GM18868 (cell line): ENCODE measurements at regions not wholly inside any gene's neighbourhood (a gene's known extent, or its start where the extent isn't known, plus 50 kb on each side); places are given as distances from the start of the nearest gene placed in this dataset.
"Not testable (repeated sequence)": the region's sequence is repeated elsewhere in the genome, so short reads cannot be mapped to it uniquely, and the experiment has no call there.

ENCODE experiments used
- ATAC-seq: cut with Tn5 transposase; IDR thresholded peaks from one replicate; pipeline ENCODE4 v1.9.1; 2021; ENCODE audit warnings: mild to moderate bottlenecking, moderate library complexity; ENCODE audit not compliant: unreplicated experiment

DNA sequence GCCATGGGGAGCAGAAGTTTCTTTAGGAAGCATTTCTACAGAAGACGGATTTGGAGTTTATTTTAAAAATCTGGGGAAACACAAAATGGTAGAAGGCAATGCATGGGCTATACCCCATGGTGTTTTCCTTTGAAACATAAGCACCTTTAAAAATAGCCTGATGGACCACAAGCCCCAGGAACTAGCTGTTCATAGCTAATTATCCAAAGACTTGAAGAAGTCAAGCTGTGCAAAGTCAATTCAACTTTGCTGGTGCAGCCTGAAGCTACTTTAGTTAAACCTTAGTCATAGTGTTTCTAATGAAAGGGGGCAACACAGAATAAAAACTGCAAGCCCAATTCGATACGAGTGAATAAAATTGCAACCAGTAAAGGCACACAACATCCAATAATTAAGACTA is 732.5 kb downstream of the GALC start:
- no peak for ATAC-seq

DNA sequence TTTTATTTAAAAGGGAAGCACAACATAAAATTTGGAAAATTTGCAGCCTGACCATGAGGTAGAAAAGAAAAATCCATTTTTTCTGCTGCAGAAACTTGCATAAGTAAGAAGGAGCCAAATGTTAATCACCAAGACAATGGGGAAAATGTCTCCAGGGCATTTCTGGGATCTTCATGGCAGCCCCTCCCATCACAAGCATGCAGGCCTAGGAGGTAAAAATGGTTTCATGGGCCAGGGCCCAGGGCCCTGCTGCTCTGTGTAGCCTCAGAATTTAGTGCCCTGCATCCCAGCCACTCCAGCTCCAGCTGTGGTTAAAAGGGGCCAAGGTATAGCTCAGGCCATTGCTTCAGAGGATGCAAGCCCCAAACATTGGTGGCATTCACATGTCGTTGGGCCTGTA is 735.6 kb downstream of the GALC start:
- no peak for ATAC-seq

DNA sequence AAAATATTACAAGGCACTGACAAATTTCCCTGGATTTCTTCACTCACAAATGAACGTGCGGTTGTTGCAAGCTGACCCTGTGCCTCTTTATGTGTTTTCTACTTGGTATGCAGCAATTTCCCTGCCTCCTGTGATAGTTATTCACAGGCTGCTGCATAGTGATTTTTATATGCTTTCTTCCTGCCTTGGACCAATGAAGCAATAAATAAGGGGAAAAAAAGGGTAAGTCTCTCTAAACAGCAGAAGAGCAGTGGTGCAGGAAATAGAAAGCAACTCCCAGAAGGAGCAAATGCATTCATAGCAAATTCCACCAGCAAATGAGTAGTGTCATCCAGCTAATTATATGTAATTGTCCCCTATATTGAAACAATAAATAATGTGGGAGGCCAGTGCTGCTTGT is 737.9 kb downstream of the GALC start:
- ATAC-seq = no peak

DNA sequence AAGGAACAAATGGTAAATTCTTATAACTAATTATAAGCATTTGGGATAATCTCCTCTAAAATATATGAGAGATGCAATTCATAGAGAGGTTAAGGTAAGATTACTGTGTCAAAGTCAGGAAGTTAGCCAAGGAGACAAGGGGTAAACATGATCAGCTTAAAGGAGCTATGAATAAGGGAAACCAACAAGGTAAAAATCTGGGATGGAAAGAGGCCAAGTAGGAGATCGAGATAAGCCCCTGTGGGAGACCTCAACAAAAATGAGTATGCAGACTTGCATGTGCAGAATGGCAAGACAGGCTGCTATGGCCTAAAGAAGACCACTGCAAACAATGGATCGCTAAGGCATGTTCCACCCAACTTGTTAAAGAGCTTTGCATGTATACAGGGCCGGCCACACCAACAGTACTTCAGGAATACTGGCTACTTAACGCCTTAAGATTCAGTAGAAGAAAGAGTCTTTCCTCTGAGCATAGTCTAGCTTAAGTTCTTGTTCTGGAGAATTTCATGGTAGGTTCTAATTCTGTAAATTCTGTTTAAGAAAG is 738.6 kb downstream of the GALC start:
- ATAC-seq = no peak

DNA sequence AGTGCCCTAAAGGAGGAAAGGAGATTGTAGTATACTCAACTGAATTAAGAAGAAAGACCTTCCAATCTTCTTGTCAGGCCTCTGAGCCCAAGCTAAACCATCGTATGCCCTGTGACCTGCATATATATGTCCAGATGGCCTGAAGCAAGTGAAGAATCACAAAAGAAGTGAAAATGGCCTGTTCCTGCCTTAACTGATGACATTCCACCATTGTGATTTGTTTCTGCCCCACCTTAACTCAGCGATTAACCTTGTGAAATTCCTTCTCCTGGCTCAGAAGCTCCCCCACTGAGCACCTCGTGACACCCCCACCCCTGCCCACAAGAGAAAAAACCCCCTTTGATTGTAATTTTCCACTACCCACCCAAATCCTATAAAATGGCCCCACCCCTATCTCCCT is 739.2 kb downstream of the GALC start:
- ATAC-seq = not testable (repeated sequence)

DNA sequence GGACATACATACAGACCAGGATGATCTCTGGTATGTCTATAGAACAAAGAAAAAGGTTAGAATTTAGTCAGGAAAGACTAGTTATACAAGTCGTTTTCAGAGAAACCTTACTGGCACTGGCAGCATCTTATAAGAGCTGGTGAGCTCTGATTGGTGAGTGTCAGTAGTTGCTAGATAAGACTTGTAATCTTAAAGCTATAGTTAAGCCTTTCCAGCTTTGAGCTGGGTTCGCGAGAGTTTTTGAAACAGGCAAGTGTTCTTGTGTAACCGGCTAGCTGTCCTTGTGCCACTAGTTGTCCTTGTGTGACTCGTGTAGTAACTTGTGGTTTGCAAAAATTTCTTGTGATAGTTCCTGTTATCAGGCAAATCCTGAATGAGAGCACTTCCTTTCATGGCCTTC is 740.9 kb downstream of the GALC start:
- no peak for ATAC-seq

DNA sequence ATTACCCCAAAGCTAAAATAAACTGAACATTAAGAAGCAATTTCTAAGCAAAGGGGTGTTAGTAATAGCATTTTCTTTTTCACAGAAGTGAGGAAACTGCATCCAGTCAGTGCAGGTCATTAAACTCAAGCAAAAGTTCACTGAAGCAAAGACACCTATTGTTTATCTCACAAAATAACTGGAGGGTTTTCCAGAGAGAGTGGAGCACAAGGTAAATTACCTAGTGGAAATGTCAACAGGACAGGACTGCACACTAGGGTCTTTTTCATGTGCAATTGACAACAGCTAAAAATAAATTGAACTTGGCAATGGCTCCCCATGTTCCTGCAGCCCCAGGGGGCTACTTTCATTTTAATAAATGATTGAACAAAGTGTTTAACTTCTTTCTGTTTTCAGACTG is 742.0 kb downstream of the GALC start:
- ATAC-seq = no peak

DNA sequence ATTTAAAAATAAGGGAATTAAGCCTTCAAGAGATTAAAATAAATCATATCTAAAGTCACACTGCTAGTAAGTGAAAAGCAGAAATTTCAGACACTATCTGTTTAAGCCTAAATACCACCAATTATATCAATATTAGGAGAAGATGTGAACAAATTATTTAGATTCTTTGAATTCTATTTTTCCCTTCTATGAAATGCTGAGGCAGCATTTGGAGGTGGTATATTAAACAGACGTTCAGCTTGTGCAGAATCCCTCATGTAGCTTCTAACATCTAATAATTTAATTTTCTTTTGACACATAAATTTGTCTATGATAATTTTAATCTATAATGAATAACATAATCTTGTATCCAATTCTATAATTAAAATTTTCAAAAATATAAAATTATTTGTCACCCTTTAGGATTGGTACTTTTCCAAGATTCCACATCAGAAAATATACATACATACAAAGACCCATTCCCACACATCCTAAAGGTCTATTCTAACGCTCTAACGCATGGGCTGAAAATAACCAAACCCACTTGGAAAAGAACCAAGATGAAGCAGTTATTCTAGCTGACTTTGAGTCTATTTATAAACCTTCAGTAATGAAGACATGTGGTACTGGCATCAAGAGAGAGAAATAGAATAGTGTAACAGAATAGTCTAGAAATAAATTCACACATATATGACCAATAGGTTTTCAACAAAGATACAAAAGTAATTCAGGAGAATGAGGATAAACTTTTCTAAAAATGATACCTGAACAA is 751.8 kb downstream of the GALC start:
- ATAC-seq = no peak

DNA sequence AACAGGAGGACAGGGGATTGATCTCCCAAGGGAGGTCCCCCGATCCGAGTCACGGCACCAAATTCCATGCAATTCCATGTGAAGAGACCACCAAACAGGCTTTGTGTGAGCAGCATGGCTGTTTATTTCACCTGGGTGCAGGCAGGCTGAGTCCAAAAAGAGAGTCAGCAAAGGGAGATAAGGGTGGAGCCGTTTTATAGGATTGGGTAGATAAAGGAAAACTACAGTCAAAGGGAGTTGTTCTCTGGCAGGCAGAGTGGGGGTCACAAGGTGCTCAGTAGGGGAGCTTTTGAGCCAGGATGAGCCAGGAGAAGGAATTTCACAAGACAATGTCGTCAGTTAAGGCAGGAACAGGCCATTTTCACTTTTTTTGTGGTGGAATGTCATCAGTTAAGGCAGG is 752.7 kb downstream of the GALC start:
- ATAC-seq = not testable (repeated sequence)

DNA sequence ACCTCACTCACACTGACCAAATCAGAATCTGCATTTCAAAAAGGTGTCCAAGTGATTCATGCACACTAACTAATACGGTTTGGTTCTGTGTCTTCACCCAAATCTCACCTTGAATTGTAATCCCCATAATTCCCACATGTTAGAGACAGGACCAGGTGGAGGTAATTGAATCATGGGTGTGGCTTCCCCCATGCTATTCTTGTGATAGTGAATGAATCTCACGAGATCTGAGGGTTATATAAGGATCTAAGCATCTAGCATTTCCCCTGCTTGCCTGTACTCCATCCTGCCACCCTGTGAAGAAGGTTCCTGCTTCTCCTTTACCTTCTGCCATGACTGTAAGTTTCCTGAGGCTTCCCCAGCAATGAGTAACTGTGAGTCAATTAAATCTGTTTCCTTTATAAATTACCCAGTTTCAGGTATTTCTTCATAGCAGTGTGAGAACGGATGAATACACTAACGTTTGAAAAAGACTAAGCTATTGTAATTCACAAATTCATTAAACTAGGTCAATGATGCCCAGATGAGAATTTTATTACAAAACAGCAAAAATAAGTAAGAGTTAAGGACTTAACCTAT is 759.1 kb downstream of the GALC start:
- ATAC-seq = no peak

DNA sequence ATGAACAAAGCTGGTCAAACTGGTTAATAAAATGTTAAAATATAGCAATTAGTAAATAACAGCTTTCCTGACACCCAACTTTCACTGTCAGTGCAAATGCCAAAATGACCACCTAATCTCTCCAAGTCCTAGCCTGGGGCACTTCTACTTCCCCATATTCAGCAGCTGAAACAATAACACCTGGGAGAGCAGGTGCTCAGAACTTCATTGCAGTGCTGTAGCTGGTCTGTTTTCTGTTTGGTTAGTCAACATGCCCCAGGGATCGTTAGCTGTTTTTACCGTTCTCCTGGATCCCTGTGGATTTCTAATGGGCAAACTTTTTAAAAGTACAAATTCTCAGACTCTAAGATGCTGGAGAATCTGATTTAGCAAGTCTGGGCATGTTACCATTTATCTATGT is 759.7 kb downstream of the GALC start:
- no peak for ATAC-seq

DNA sequence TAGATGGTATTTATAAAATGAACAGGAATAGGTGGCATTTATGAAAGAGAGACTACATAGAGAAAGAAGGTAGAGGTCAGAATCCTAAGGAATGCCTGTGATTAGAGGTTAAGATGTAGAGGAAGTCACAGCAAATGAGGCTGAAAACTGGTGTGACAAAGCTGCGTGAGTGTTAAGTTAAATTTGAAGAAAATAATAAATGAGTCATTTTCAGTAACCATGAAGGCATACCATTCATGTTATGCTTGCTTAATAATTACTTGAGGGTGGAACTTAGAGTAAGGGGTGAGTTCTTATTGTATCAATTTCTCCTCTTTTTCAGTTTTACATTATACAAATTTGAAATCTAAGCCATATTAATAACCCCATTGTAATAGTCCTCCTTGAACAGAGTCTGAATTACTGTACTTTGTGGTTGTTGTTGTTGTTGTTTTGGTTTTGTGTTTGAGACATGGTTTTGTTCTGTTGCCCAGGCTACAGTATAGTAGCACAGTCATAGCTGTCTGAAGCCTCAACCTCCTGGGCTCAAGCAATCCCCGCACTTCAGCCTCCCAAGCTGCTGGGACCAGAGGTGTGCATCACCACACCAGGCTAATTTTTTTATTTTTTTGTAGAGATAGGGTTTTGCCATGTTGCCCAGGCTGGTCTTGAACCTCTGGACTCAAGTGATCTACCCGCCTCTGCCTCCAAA is 761.5 kb downstream of the GALC start:
- ATAC-seq = no peak

DNA sequence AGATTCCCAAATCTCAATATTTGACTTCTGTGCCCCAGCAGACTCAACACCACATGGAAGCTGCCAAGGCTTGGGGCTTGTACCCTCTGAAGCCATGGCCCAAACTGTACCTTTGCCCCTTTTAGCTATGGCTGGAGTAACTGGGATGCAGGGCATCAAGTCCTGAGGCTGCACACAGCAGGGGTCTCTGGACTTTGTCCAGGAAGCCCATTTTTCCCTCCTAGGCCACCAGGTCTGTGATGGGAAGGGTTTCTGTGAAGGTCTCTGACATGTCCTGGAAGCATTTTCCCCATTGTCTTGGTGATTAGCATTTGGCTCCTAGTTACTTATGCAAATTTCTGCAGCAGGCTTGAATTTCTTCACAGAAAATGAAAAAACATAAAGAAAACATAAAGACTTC is 762.3 kb downstream of the GALC start:
- ATAC-seq = no peak

DNA sequence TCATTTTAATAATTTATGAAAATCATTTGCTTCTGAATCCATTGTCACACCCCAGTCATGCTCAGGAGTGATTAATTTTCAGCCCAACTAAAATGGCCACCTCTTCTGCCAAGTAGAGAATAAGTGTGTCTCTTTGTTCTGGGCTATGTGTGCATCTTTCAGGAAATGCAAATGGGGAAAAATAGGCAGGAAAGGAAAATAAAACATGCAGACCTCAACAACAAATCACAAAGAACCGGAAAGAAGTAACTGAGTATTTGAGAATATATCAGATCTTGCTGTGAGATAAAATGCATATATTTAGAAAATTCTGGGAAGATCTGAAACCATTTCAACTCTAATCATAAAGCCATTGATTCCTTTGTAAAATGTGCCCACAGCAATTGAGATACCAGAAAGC is 763.9 kb downstream of the GALC start:
- no peak for ATAC-seq

DNA sequence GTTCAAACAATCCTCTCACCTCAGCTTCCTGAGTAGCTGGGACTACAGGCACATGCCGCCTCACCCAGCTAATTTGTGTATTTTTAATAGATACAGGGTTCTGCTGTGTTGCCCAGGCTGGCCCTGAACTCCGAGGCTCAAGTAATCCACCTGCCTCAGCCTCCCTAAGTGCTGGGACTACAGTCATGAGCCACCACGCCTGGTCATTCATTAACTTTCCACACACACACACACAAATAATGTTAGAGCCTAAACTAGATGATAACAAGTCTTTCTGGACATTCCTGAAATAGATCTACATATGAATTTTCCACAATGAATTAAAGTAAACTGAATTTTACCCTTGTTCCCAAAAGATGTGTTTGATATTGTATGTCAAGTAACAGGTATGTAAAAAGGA is 776.0 kb downstream of the GALC start:
- no peak for ATAC-seq

DNA sequence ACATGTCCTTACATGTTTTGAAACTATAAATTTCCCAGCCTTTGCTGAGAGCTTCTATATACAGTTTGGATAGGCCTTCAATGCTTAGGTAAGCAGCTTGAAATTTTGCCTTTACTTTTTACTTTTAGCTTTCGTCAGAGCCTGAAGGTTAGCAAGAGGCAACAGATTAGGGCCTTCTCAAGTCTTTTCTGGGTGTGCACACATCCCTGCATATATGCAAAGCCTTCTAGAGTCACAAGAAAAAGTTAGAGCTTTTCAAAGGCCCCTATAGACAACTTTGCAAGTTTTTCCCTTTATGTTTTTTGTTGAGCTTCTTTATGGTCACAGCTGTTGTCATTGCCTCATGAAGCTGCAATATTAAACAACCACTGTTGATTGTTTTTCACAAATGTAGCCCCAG is 778.4 kb downstream of the GALC start:
- ATAC-seq = no peak

DNA sequence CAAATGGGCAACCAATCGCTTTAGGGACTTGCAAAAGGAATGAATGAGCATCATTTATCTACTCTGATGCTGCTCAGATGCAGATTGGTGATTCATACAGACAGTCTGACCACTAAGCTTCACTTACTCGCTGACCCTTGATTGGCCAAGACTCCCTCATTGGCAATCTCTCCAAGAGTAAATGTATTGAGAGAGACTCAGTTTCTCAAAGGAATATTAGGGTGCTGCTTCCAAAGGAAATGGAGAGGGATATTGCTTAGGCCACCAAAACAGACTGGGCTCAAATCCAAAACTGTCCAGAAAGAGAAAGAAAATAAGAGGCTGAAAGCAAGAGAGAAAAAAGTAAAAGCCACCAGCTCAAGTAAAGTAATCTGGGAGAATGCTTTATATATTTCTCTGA is 785.2 kb downstream of the GALC start:
- ATAC-seq = no peak

DNA sequence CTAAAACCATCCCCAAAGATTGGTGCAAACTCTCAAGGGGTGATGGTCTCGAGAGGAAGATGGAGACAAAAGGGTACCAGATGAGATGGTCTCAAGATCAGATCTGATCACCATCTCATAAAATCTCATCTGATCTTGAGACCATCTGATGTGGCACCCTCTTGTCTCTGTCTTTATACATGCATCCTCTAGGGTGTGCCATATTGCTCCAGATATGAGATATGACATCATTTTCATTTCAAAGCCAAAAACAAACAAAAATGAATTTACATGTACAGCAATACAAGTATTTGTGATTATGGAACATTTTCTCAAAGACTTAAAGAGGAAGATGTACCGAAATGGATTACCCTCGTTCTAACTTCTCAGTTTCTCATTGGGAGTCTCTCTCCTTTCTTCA is 787.2 kb downstream of the GALC start:
- no peak for ATAC-seq

DNA sequence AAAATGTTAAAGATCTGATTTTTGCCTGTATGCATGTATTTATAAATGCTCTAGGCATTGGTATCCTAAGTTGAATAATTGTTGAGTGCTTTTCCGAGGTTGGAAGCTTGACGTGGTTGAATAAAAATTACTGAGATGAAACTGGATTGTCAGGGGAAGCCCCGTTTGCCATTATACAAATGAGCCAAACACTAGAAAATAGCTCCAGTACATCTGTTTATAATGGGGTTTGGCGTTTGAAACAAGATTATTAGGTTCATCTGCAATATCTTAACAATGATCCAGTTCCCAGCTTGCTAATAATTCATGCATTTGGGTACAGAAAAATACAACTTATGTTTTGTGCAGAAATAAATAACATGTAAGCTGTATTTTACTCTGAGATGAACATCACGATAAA is 789.6 kb downstream of the GALC start:
- no peak for ATAC-seq

DNA sequence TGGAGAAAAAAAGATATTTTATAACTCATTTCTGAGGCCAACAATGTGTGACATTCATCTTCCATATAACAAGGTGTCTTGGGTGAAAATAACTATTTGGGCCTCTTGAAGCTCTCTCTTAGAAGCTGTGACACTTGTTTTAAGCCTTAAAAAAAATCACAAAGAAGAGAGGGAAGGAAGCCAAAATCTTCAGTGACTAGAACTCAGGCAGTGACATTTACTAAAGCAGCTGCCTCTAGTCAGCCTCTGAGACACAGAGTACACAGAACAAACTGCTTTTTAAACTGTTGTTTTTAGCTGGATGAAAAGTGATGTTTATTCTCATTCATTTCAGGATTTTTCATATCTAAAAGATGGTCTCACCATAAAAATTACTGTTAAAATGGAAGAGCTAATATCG is 793.6 kb downstream of the GALC start:
- ATAC-seq = no peak

DNA sequence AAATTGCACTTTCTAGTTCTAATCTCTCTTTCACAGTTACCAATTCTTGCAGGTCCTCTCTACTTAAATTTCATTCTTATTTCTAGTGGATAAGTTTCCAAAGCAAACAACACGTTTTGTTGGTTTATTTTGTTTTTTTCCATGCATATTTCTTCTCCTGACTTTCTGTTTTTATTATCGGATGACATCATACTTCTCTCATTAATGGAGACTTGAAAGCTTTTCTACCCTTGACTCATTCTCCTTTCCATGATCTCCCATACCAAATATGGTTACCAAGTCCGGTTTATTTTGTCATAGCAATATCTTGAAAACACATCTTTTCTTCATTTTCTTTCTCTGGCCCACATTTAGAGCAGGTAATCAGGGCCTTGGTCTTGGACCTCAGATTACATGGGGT is 796.5 kb downstream of the GALC start:
- ATAC-seq = no peak

DNA sequence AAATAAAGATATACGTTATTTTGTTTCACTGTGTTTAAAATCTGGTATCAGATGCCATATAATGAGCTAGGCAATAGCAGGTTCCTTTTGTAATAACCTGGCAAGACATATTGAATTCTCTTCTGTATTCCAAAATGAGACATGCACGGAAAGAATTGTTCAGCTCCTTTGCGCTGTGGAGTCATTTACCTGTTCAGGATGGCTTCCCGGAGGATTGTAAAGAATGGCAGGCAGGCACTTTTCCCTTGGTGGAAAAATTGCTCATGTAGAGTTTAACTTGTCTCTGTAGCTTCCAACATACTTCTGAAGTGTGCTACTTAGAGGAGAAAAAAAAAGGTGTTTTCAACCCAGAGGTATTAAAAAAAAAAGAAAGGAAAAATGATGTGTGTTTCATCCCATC is 805.2 kb downstream of the GALC start:
- ATAC-seq = no peak
